GM21619 (cell line): ENCODE measurements at regions not wholly inside any gene's neighbourhood (a gene's known extent, or its start where the extent isn't known, plus 50 kb on each side); places are given as distances from the start of the nearest gene placed in this dataset.
"Not testable (repeated sequence)": the region's sequence is repeated elsewhere in the genome, so short reads cannot be mapped to it uniquely, and the experiment has no call there.

Source experiments
- ATAC-seq: cut with Tn5 transposase; IDR thresholded peaks from one replicate; pipeline ENCODE4 v1.9.1; 2021; ENCODE audit not compliant: unreplicated experiment

- no peak for ATAC-seq
Measured at GRCh38 chr12:72839696-72840095, 567.5 kb downstream of the TRHDE start.

- no peak for ATAC-seq
Measured at GRCh38 chr12:72863671-72864070, 591.5 kb downstream of the TRHDE start.

- no peak for ATAC-seq
Measured at GRCh38 chr12:72865921-72866320, 593.8 kb downstream of the TRHDE start.

GRCh38 chr12:72869024-72869423 lies 596.9 kb downstream of the TRHDE start:
- ATAC-seq, result no peak

- ATAC-seq, result no peak
Measured at GRCh38 chr12:72872238-72872887, 600.2 kb downstream of the TRHDE start.

GRCh38 chr12:72872996-72873395 lies 600.8 kb downstream of the TRHDE start:
- ATAC-seq, result no peak

GRCh38 chr12:72876092-72876491 lies 603.9 kb downstream of the TRHDE start:
- no peak for ATAC-seq

GRCh38 chr12:72888693-72889092 lies 616.5 kb downstream of the TRHDE start:
- ATAC-seq, result no peak

- ATAC-seq, result no peak
Measured at GRCh38 chr12:72889791-72890190, 617.6 kb downstream of the TRHDE start.

- ATAC-seq, result no peak
Measured at GRCh38 chr12:72901685-72902084, 629.5 kb downstream of the TRHDE start.

- no peak for ATAC-seq
Measured at GRCh38 chr12:72925716-72926115, 653.5 kb downstream of the TRHDE start.

- not testable (repeated sequence) for ATAC-seq
Measured at GRCh38 chr12:72931838-72932237, 659.7 kb downstream of the TRHDE start.

GRCh38 chr12:72937486-72937885 lies 665.3 kb downstream of the TRHDE start:
- no peak for ATAC-seq

GRCh38 chr12:72957454-72957853 lies 685.3 kb downstream of the TRHDE start:
- no peak for ATAC-seq

- ATAC-seq, result no peak
Measured at GRCh38 chr12:72966684-72967083, 694.5 kb downstream of the TRHDE start.

GRCh38 chr12:72974954-72975555 lies 702.9 kb downstream of the TRHDE start:
- ATAC-seq, result no peak

GRCh38 chr12:72978999-72979398 lies 706.8 kb downstream of the TRHDE start:
- no peak for ATAC-seq

- no peak for ATAC-seq
Measured at GRCh38 chr12:72982356-72982755, 710.2 kb downstream of the TRHDE start.

GRCh38 chr12:72986963-72987362 lies 714.8 kb downstream of the TRHDE start:
- ATAC-seq, result no peak

GRCh38 chr12:72989458-72989947 lies 717.3 kb downstream of the TRHDE start:
- no peak for ATAC-seq

GRCh38 chr12:72995029-72995428 lies 722.9 kb downstream of the TRHDE start:
- not testable (repeated sequence) for ATAC-seq

GRCh38 chr12:72995616-72996015 lies 723.4 kb downstream of the TRHDE start:
- no peak for ATAC-seq

- not testable (repeated sequence) for ATAC-seq
Measured at GRCh38 chr12:73001806-73002205, 729.6 kb downstream of the TRHDE start.
